DMS53 treated with DMSO at 0.1 percent for 48 hours (cell line): ENCODE measurements at regions not wholly inside any gene's neighbourhood (a gene's known extent, or its start where the extent isn't known, plus 50 kb on each side); places are given as distances from the start of the nearest gene placed in this dataset.

Experiments used
- DNase-seq: peaks from one replicate; lab custom pipeline; 2025; ENCODE audit not compliant: unreplicated experiment; lab: John Stamatoyannopoulos, UW

DNA sequence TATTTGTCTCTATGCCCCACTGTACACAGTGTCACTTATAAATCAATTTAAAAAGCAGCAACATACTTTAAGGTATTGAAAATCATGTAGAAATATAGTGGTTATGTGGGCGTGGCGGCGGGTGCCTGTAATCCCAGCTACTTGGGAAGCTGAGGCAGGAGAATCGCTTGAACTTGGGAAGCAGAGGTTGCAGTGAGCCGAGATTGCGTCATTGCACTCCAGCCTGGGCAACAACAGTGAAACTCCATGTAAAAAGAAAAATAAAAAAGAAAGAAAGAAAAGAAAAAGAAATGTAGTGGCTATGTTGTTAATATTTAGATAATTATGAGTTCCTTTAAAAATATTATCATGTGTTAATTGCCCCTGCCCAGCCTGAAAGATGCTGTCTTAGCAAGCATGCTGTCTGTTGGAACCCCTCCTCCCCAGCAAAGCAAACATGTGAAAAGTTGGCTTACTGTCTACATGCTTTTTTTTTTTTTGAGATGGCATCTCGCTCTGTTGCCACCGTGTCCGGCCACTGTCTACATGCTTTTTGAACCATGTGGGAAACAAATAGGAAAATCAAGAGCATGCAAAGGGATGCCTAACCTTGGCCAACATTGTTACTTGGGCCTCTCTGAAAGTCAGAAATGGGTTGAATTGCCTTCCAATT, 151.4 kb upstream of the TSHZ2 start:
- no peak for DNase-seq

DNA sequence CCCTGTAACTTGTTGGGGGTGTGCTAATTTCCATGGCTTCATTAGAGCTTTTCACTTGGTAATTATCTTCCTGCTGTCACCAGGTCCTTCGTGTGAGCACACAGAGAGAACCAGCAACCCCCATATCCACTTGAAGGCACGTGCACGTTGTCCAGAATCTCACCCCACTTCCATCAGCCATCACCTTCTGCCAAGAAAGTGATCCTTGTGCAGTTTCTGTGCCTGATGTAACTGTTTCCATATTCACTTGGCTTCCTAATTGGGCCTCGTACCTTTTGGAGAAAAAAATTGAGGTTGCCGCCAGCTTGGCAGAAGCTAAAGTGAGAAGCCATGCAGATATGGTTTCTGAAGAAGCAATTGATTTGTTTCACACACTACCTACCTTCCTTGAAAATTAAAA, 153.7 kb upstream of the TSHZ2 start:
- DNase-seq: no peak

DNA sequence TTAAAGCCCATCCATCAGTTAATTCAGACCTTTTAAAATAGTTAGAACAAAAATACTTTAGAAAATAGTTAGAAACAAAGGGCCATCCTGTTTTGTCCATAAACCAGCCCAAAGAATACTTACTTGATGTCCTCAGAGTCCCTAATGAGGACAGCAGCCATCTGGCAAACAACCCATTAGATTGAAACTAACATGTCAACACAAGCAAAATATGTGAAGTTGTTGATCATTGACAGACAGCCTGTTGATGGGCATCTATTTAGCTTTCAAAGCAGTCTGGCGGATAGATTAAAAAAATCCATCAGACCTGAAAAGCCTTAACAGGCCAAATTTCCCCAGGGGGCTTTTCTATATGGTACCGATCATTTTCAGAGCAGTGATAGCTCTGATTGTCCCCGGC, 154.2 kb upstream of the TSHZ2 start:
- no peak for DNase-seq

GRCh38 chr20:52817511-52817910, 154.6 kb upstream of the TSHZ2 start:
- no peak for DNase-seq

GRCh38 chr20:52814371-52814770, 157.8 kb upstream of the TSHZ2 start:
- no peak for DNase-seq

DNA sequence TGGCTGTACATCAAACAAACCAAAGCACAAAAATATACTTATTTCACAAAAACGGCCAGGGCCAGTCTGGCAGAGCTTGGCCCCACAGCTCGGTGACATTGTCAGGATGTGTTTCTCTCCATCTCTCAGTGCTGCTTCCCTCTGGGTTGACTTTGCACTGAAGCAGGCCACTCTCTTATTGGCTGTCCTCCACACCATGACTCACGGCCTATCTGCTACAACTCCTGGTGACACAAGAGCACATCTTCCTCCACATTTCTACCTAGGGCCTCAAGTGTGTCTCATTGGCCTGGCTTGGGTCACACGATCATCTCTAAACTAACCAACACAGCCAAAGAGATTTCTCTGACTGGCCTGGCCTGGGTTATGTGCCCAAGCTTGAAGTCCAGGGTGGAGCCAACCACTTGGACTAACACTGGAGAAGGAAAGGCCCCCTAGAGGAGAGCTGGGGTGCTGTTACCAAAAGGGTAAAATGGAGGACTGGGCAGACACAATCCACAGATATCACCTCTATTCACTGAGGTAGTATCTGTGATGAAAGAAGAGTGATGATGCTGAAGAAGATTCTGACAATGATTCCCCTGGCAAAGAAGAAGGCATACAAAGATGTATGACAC, 159.8 kb upstream of the TSHZ2 start:
- DNase-seq: no peak

GRCh38 chr20:52809003-52809402, 163.2 kb upstream of the TSHZ2 start:
- no peak for DNase-seq

DNA sequence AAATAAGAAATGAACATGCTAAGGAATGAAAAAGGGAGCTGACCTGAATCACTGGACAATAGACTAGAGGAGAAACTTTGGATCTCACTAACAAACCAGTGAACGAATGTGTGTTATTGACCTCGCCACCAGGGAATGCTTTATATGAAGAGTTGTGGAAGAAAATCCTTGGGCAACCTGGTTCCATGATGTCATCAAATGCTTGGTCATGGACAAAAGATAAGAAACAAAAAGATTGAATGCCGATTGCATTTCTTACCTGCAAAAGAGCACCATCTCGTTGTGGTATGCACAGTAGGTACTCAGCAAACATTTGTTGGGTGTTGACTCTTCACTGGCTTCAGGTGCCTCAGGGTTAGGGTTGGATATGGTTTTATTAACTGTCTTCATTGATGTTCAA, 165.2 kb upstream of the TSHZ2 start:
- DNase-seq: no peak

DNA sequence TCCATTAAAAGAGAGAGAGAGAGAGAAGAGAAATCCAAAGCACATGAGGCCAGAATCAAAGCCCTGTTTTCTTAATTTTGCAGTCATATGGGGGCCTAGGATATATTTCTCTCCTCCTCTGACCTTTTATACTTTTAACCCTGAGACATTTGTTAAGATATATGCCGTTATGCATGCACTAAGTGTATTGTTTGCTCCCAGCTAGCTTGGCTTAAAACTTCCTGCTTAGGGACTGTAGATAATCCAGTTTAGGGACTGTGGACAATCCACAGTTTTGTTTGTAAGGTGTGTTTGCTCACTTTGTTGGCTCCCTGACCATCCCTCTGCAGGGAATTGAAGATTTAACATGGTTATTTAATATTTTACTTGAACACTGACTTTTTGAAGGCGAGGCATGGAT, 166.3 kb upstream of the TSHZ2 start:
- DNase-seq: no peak

DNA sequence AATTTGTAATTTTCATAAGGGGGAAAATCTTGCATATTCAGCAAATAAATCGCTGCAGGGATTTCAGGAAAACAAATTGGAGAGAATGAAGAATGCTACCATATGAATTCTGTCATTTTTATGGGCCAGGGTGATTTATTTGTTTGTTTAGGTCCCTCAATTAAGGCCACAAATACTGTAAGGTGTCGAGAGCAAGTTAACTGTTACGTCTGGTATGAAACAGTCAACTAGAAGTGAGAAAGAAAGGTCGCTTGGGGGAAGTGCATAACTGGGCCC, 166.9 kb upstream of the TSHZ2 start:
- DNase-seq: no peak

- DNase-seq: no peak
These were observed 167.5 kb upstream of the TSHZ2 start for GRCh38 chr20:52804497-52805295.

DNA sequence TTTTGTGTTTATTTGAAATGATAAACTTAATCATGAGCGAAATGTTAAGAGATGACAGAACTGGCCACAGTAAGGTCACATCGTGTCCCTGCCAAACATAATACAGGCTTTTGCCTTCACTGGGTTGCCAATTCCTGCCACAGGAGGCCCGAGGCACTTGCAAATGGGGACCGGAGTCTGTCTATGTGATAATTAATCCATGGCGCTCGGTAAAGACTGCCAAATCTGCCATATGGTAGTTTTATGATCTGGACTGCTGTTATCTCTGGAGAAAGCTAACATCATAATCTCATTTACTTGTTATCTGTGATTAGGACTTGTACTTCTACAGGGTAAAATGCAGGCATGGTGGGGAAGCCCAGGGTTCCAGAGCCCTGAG, 170.5 kb upstream of the TSHZ2 start:
- no peak for DNase-seq

- DNase-seq: no peak
These were observed 171.2 kb upstream of the TSHZ2 start for GRCh38 chr20:52800734-52801627.

DNA sequence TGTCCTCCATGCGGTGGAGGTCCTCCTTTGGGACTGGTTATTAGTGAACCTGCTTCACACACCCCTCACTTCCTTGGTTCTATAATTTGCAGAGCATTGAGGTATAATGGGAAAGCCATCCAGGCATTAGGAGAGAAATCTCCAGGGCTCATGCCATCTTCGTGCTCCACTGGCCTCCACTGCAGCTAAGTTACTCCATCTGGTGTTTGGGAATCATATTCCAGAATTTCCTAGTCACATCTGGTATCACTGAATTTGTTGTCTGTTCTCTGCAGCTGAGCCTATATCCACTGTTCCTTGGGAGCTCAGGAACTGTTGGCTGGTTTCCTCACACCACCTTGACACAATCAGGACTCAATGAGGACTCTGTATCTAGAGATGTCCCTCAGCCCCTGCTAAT, 173.0 kb upstream of the TSHZ2 start:
- DNase-seq: no peak

DNA sequence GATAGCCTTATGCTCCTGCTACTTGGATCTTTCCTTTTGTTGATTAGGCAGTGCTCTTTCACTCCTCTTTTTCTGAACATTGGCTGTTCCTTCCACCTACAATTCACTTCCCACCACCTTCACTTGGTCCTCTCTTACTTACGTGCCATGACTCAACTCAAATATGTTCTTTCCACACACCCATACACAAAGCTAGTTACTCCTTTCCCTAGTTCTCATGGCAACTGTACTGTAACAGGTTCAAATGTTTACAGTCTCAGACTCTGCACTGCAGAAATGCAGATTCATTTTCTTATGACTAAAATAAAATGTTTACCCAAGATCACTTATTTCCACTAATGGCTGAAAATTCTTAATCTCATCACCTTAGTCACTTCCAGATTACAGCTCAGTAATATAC, 174.0 kb upstream of the TSHZ2 start:
- no peak for DNase-seq

DNA sequence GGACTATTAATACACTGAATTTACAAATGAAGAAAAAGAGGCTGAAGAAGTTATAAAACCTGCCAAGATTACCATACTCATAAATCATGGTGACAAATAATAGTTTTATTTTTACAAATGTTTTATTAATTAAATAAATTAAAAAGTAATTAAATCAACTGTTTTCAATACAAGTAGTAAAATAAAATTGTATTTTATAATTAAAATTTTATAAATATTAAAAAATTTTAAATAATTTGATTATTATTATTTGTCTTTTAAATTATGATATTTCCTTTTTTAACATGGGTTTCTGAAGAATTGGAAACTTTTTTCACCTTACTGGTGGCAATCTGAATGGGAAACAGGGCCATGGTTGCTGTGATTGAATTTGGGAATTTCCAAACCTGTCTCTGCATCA, 177.3 kb upstream of the TSHZ2 start:
- no peak for DNase-seq

GRCh38 chr20:52793339-52793963, 178.7 kb upstream of the TSHZ2 start:
- no peak for DNase-seq

DNA sequence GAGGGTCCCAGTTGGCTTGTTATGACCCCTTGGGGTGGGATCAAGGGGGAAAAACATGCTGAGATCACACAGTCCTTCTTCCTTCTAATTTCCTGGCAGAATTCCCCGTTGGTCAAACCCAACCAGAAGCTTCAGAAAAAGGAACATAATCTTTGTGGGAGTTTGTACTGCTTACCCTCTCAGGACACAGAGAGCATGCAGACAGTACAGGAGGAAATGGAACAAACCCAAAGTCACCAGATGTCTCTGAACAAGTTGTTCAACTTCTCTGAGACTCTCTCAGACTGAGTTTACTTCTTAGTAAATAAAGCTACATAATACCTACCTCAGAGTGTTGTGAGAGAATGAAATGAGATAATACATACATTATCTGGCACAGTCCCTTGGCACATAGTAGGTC, 181.1 kb upstream of the TSHZ2 start:
- no peak for DNase-seq

DNA sequence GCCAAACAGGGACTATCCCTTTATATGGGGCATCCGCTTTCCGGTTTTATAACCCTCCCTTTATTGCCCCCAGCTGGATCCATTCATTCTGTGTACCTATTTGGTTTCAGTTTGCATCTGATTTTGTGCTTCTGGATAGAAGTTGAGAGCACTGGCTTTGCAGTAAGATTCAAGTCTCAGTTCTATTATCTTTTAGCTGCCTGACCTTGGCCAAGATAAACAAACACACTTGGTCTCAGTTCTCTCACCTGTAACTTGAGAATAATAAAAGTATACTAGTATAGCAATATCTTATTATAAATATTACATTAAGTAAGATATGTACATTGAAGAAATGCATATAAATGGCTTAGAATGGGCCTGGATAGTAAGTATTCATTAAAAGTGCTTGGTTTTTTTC, 182.4 kb upstream of the TSHZ2 start:
- DNase-seq: no peak

GRCh38 chr20:52787962-52788361, 184.2 kb upstream of the TSHZ2 start:
- DNase-seq: no peak

GRCh38 chr20:52787216-52787615, 184.9 kb upstream of the TSHZ2 start:
- no peak for DNase-seq
